Fibroblast of skin of right quadriceps (primary cell): ENCODE measurements at regions not wholly inside any gene's neighbourhood (a gene's known extent, or its start where the extent isn't known, plus 50 kb on each side); places are given as distances from the start of the nearest gene placed in this dataset.
A peak's percentile ranks its signal among the peaks of the same experiment; 100 is the strongest.
"Not testable (repeated sequence)": the region's sequence is repeated elsewhere in the genome, so short reads cannot be mapped to it uniquely, and the experiment has no call there.

Experiments
- DNase-seq: peaks from one replicate; pipeline ENCODE4 v3.0.0-alpha.2; 2013

- peak; percentile 57 for DNase-seq
Measured at GRCh38 chr16:63653044-63653839, 1468.6 kb downstream of the CDH11 start.

GRCh38 chr16:63652091-63652490 lies 1469.8 kb downstream of the CDH11 start:
- no peak for DNase-seq

- DNase-seq, result no peak
Measured at GRCh38 chr16:63650550-63650949, 1471.3 kb downstream of the CDH11 start.

- not testable (repeated sequence) for DNase-seq
Measured at GRCh38 chr16:63633706-63634445, 1488.0 kb downstream of the CDH11 start.

GRCh38 chr16:63629272-63629671 lies 1492.6 kb downstream of the CDH11 start:
- DNase-seq, result no peak

- no peak for DNase-seq
Measured at GRCh38 chr16:63628812-63629211, 1493.1 kb downstream of the CDH11 start.

GRCh38 chr16:63625126-63625525 lies 1496.7 kb downstream of the CDH11 start:
- DNase-seq, result peak; percentile 2

- DNase-seq, result no peak
Measured at GRCh38 chr16:63623551-63624039, 1498.3 kb downstream of the CDH11 start.

GRCh38 chr16:63618896-63619485 lies 1502.9 kb downstream of the CDH11 start:
- DNase-seq, result no peak

GRCh38 chr16:63617990-63618763 lies 1503.7 kb downstream of the CDH11 start:
- DNase-seq, result peak; percentile 10

GRCh38 chr16:63617047-63617989 lies 1504.5 kb downstream of the CDH11 start:
- DNase-seq, result peak; percentile 1

GRCh38 chr16:63614429-63614828 lies 1507.4 kb downstream of the CDH11 start:
- DNase-seq, result peak; percentile 7

GRCh38 chr16:63613701-63614100 lies 1508.2 kb downstream of the CDH11 start:
- DNase-seq, result peak; percentile 43

GRCh38 chr16:63612462-63613227 lies 1509.2 kb downstream of the CDH11 start:
- no peak for DNase-seq

- DNase-seq, result no peak
Measured at GRCh38 chr16:63606778-63607177, 1515.1 kb downstream of the CDH11 start.

GRCh38 chr16:63602206-63602927 lies 1519.5 kb downstream of the CDH11 start:
- DNase-seq, result no peak

GRCh38 chr16:63596716-63597115 lies 1525.1 kb downstream of the CDH11 start:
- DNase-seq, result no peak

- no peak for DNase-seq
Measured at GRCh38 chr16:63592852-63593251, 1529.0 kb downstream of the CDH11 start.

GRCh38 chr16:63581570-63581969 lies 1540.3 kb downstream of the CDH11 start:
- peak; percentile 38 for DNase-seq

- DNase-seq, result no peak
Measured at GRCh38 chr16:63578791-63579190, 1542.6 kb upstream of the CDH8 start.
